Limb (tissue), 2 donors: ENCODE measurements at regions not wholly inside any gene's neighbourhood (a gene's known extent, or its start where the extent isn't known, plus 50 kb on each side); places are given as distances from the start of the nearest gene placed in this dataset.

ENCODE experiments used
- DNase-seq, 2 donors: peaks; one replicate each; pipeline ENCODE4 v3.0.0-alpha.2; 2016; ENCODE audit errors: extremely low spot score in 2 of 2

DNA sequence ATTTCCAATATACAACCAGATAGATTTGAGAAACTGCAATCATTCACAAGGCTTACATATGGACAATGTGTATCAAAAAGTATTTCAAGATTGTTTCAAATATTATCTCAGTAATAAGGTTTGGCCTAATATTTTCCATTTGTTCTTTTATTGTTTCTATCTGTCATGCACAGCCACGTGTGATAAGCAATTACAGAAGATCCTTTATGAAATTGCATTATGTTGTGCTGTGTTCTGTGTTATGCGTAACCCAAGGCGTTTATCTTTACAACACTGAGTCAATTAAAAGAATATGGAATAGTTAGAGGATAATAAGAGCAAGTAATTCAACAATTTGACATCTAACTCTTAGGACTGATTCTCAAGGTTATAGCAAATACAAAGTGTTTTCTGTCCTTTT, 1009.3 kb upstream of the PRMT6 start:
- DNase-seq, result no peak

- DNase-seq, result no peak
Measured at GRCh38 chr1:106049595-106049994, 1006.9 kb upstream of the PRMT6 start.

DNA sequence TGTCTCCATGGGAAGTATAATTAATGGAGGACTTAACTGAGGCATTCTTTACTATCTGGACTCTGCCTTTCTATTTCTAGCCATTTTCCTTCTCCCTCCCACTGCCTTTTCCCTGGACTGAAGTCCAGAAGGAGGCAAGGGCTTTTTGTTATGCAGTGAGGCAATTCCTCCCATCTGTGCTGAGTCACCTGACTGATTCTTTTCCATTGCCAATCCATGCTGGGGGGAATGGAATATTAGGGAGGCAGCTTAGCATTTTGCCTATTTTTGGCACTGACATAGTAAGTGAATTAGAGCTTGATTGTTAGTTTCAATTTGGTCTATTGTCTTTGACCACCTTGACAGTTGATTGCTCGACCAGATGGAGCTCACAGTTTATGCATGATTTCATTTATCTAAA, 1000.6 kb upstream of the PRMT6 start:
- no peak for DNase-seq

- peak in 1 of 2 donors; percentile 12 for DNase-seq
Measured at GRCh38 chr1:106061586-106062495, 994.6 kb upstream of the PRMT6 start.

- no peak for DNase-seq
Measured at GRCh38 chr1:106063510-106063909, 993.0 kb upstream of the PRMT6 start.

DNA sequence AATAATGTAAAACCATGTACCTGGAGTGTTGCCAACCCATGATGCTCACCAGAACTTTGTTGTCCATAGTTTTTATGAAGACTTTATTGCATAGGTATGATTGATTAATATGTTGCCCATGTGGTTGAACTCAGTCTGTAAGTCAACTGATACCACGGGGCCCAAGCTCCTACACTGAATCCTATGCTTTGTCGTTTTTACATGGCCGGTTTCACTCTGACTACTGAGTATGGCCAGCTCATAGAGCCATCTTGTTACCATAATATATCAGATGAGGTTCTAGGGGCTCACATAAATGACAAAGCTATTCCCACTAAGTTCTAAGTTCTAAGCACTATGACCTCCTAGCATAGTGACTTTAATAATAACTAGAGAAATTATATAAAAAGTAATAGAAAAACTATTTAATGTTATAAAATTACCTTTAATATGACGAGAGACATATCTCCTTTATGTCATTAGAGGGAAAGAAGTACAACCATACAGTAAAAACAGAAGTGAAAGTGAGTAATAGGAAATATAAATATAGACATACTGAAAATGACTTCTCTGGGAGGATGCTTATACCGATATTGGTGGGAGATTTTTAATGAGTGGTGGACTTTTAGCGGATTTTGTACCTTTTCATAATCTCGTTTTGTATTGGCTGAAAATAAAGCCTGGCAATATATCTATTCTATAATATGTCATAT, 983.4 kb upstream of the PRMT6 start:
- no peak for DNase-seq

DNA sequence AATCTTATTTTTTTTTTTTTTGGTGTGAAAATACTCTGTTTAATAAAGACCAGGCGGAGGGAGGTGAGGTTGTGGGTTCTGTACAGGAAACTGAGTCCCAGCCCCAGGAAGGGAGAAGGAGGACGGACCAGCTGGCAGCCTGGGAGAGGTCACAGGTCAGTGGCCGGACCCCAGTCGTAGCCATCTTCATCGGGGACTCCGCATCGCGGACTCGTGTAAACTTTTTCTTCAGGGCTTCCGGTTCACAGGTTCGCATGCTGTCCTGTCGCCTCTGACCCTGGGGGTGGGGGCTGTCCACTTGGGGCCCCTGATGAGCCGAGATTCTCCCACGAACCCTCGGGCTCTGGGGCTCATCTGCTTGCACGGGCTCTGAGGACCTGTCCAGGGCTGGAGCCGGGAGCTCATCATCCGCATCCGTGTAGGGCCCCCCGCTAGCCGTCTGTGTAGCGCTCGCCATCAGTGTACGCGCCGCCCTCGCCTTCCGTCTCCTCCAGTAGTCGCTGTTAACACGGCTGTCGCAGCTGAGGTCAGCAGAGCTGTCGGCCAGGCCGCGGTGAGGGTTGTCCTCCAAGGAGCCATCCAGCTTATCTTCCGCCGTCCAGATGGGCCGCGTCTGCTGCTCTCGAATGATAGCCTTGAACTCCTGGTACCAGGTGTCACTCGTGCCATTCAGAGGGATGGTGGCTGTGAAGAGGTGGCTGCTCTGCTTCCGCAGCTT, 975.7 kb upstream of the PRMT6 start:
- DNase-seq, result peak in 1 of 2 donors; percentile 30

GRCh38 chr1:106111044-106111443, 945.4 kb upstream of the PRMT6 start:
- DNase-seq, result no peak

DNA sequence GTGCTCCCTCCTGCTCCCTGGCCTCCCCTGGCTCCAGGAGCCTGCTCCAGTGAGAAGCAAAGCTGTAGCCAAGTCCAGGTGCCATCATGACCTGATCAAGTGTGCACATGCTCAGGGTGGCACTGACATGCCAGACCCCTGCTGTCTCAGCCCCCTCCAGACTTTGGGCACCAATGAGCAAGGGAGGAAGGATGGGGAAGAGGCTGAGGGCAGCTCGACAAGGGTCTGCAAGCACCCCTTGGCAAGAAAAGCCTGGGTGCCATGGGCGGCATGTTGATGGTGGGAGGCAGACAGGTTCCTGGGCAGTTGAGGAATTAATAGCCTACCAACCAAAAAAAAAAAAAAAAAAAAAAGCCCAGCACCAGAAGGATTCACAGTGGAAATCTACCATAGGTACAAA, 942.6 kb upstream of the PRMT6 start:
- no peak for DNase-seq

GRCh38 chr1:106120789-106121188, 935.7 kb upstream of the PRMT6 start:
- DNase-seq, result no peak

DNA sequence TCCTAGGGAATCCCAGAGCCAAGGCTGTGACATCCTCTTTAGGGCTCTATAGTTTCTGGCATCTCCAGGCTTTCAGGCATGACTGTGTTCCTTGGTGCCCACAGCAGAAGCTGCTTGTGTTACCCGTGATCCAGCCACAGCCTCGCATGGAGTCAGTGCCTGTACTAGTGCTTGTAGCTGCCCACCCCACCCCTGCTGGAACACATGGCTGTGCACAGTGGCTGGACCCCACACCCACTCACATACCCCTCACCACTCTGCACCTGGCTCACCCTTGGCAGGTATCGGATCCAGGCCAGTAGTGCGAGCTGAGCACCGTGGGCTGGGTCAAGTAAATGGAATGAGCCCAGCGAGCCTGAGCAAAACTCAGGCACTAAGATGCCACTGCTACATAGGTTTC, 934.7 kb upstream of the PRMT6 start:
- no peak for DNase-seq

DNA sequence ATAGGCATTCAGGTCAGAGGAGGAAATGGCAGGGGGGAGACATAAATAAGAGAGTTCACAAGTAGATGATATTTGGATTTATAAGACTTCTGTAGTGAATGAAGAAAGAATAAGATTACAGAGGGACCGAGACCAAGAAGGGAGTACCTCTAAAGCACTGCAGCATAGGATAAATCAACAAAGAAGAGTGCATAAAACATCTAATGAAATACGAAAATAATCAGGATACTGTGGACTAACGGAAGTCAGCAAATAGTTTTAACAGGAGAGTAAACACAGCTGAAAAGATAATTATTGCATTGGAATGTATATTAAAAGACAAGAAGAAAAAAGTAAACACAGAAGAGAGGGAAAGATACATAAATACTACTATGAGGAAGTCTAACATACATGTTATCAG, 921.9 kb upstream of the PRMT6 start:
- no peak for DNase-seq

DNA sequence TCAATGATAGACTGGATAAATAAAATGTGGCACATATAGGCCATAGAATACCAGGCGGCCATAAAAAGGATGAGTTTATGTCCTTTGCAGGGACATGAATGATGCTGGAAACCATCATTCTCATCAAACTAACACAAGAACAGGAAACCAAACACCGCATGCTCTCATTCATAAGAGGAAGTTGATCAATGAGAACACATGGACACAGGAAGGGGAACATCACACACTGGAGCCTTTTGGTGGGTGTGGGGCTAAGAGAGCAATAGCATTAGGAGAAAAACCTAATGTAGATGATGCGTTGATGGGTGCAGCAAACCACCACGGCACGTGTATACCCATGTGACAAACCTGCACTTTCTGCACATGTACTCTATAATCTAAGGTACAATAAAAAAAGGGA, 883.4 kb upstream of the PRMT6 start:
- no peak for DNase-seq

DNA sequence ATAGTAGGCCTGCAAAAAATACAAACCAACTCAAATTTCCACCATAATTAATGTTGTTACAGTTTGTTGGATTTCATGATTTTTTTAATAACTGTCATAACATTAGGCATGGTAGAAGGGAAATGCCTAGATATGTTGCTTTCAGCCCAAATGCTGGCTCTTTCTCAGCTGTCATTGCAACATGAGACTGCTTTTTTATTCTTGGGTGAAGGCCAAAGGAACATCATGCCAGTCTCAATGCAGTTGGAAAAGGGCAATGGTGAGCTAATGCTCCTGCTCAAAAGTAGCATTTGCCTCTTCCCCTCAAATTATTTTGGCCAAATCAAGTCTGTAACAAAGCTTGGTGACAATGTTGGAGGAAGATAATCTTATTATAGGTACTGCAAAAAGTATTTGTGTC, 877.7 kb upstream of the PRMT6 start:
- DNase-seq, result no peak

DNA sequence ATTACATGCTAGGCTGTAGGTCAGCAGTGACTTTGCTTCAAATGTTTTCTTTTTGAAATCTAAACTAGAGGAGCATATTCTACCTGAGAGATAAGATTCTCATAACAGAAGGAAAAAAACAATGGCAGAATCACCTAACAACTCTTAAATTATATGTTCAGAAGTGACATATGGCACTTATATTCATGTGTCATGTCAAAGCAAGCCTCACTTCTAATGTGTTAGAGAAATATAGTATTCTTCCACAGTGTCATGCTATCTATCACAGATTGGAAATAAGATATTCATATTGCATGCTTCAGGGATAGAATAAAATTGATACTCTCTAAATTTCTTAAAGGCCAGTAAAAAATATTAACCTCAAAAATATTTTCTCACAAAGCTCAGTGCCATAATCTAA, 874.6 kb upstream of the PRMT6 start:
- no peak for DNase-seq

- no peak for DNase-seq
Measured at GRCh38 chr1:106185089-106185488, 871.4 kb upstream of the PRMT6 start.

DNA sequence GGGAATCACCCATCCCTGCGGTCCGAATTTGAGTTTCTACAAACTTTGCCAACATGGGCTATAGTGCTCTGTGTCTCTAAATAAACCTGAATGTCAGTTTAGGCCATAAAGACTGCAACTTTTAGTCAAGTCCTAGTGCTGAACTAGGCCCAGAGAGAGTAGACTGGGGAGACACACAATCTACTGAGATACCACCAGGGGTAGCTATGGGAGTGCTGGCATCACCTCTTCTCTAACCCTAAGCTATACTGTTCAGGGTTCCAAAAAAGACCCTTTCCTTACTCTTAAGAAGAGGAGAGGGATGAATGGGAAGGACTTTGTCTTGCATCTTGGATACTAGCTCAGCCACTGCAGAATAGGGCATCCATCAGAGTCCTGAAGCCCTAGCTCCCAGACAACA, 866.7 kb upstream of the PRMT6 start:
- no peak for DNase-seq

GRCh38 chr1:106194206-106194605, 862.3 kb upstream of the PRMT6 start:
- no peak for DNase-seq

GRCh38 chr1:106200711-106201110, 855.8 kb upstream of the PRMT6 start:
- DNase-seq, result no peak

DNA sequence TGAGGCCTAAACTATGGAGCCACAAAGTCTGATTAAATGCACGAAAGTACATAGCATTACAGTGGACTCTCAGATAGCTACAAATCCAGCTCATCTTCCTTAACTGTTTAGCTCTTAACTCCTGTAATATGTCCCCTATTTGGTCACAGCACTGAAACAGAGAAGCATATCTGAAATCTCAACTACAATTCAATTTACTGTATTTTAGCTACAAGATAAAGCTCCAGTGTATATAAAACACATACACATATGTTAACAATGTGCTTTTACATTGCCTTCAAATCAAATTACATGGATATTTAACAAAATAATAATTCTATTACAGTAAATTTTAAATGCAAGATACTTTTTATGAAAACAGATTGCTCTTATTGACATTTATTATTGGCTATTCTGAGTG, 849.3 kb upstream of the PRMT6 start:
- no peak for DNase-seq

DNA sequence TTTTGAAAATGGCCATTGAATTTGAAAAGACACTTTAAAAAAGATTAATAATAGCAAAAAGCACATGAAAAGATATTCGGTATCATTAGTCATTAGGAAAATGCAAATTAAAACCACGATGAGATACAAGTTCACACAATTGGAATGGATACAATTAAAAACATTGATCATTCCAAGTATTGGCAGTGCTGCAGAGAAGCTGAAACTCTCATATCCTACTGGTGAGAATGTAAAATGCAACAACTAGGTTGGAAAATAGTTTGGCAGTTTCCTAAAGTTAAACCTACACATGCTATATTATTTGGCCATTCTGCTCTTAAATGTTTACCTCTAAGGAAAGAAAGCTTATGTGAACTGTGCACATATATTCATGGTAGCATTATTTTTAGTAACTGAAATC, 838.7 kb upstream of the PRMT6 start:
- DNase-seq, result no peak

DNA sequence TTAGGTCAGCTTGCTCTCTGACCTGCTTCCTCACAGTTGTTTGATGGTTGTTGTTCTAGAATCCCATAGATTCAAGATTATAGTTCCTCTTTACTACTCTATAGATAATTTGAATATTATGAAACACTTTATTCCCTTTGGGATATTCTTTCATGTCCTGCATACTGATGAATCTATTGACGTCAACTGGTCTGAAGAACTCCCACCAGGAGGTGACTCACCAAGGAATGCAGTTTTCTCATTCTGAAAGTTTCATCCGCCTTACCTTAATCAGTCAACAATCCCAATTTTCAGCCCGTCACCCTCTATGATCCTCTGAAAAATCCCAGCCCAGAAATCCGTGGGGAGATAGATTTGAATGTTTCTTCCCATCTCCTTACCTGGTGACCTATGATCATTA, 834.1 kb upstream of the PRMT6 start:
- DNase-seq, result no peak
